ENCODE measurements at regions not wholly inside any gene's neighbourhood (a gene's known extent, or its start where the extent isn't known, plus 50 kb on each side); places are given as distances from the start of the nearest gene placed in this dataset.
"Not testable (repeated sequence)": the region's sequence is repeated elsewhere in the genome, so short reads cannot be mapped to it uniquely, and the experiment has no call there.

DNA sequence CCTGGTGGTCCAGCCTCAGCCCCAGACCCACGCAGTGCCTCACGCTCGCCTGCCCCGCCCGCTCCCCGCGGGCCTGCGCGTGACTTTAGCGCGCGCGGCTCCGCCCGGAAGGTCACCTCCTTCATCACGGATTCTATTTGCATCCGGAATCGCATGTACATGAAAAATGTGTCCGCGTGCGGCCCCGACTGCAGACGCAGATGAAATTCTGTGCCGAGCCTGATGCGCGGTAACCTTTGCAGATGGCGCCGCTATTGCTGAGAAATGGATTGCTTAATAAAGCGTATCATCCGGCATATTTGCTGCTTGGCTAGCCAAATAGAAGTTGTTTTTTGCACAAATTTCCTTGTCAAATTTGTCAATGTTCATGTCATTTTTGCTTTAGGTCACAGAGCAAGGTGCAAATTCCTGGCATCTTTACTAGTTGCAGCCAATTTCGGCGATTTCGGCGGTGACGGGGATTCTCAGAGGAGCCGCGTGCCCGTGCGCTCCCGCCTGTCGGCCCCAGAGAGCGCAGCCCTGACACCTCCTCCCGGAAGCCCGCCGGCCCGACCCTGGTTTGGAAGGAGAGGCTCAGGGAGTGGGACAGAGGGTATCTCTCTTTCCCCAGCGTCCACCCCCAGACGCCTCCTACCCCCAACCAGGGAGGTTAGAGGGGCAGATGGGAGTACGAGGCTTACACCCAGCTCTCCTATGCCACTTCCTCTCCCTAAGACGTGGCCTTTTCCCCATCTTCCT lies 85.9 kb upstream of the PAX2 start:
- peaks cover 17% of the 10 kb centered on the region for H3K4me1 Mint-ChIP-seq (ENCODE audit: low read depth)
- intact Hi-C loops (cut with micrococcal nuclease): loop anchor here (5.0 to 10.0 kb wide), 5 partner anchors 83 to 565 kb away; partner anchors contain the start of gene LBX1
- no peak overlapping the region for H3K27ac Mint-ChIP-seq
- no peak overlapping the region for H3K4me3 Mint-ChIP-seq (ENCODE audit: low read depth)
- peaks cover 8% of the 10 kb centered on the region for H3K36me3 Mint-ChIP-seq (ENCODE audit: low read depth)
- no peak for DNase-seq (ENCODE audit: low spot score)
- H3K9me3 Mint-ChIP-seq: no peaks in the 10 kb centered on the region
- H3K27me3 Mint-ChIP-seq (ENCODE audit: low read depth): peaks cover 73% of the 10 kb centered on the region

DNA sequence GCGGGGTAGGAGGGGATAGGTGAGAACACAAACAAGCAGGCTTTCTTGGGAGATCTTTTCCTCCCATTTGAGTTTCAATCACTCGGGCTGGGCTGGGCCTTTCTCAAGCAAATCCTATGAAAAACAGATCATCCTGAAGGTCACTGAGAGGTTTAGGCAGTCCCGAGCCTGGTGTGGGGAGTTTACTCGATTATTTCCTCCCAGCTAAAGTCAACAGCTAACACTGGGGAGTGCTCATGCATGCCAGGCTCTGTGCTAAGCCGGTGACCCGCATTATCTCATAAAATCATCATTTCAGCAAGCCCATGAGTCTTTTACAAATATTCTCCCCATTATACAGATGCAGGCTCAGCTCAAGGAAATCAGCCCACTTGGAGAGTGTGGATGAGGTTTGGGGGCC lies 85.0 kb upstream of the PAX2 start:
- intact Hi-C loops (cut with micrococcal nuclease): no loop called here
- Mint-ChIP-seq H3K4me1 (ENCODE audit: low read depth) (peaks cover 12% of the 10 kb centered on the region), H3K36me3 (ENCODE audit: low read depth) (peaks cover 6% of the 10 kb centered on the region), H3K27me3 (ENCODE audit: low read depth) (peaks cover 71% of the 10 kb centered on the region), H3K9me3 (no peaks in the 10 kb centered on the region), H3K27ac (no peak overlapping the region), H3K4me3 (ENCODE audit: low read depth) (no peak overlapping the region)
- no peak for DNase-seq (ENCODE audit: low spot score)

DNA sequence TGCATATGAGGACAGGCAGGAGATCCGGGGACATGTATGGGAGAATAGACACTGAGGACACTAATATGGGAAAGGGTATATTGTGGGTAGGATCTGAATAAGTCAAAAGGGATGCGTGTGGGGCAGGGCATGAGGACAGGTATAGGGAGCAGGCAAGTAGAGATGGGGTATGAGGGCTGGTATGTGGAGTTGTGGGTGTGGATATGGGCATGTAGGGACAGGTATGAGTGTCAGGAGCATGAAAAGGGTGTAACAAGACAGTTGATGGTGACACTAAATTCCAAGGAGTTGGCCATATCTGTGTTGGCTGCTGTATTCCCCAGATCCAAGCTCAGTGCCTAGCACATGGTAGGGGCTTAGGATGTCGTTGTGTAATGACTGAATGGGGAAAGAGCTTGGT lies 84.4 kb upstream of the PAX2 start:
- H3K27ac Mint-ChIP-seq: no peak overlapping the region
- peaks cover 65% of the 10 kb centered on the region for H3K27me3 Mint-ChIP-seq (ENCODE audit: low read depth)
- H3K9me3 Mint-ChIP-seq: no peaks in the 10 kb centered on the region
- intact Hi-C loops (cut with micrococcal nuclease): no loop called here
- peaks cover 6% of the 10 kb centered on the region for H3K4me1 Mint-ChIP-seq (ENCODE audit: low read depth)
- DNase-seq (ENCODE audit: low spot score): no peak
- H3K4me3 Mint-ChIP-seq (ENCODE audit: low read depth): no peak overlapping the region
- peaks cover under 1% of the 10 kb centered on the region for H3K36me3 Mint-ChIP-seq (ENCODE audit: low read depth)

DNA sequence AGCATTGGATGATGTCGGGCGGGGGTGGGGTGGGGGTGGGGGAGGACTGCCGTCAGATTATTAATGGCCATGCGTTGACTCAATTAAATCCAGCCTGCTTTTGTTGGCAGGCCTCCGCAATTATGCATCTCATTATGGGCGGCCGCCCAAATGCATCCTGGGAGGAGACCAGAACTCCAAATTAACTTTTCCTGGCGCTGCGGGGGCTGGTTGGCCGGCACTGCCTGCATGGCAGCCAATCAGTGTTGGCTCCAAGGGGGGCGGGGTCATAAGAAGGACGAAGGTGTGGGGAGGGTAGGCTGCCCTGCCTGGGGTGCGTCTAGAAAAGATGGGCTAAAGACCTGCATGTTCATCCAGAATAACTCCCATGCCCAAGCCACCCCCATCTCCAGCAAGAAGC lies 83.9 kb upstream of the PAX2 start:
- H3K9me3 Mint-ChIP-seq: no peaks in the 10 kb centered on the region
- peaks cover 6% of the 10 kb centered on the region for H3K4me1 Mint-ChIP-seq (ENCODE audit: low read depth)
- intact Hi-C loops (cut with micrococcal nuclease): no loop called here
- no peak overlapping the region for H3K4me3 Mint-ChIP-seq (ENCODE audit: low read depth)
- no peaks in the 10 kb centered on the region for H3K36me3 Mint-ChIP-seq (ENCODE audit: low read depth)
- peaks cover 64% of the 10 kb centered on the region for H3K27me3 Mint-ChIP-seq (ENCODE audit: low read depth)
- no peak overlapping the region for H3K27ac Mint-ChIP-seq
- no peak for DNase-seq (ENCODE audit: low spot score)

DNA sequence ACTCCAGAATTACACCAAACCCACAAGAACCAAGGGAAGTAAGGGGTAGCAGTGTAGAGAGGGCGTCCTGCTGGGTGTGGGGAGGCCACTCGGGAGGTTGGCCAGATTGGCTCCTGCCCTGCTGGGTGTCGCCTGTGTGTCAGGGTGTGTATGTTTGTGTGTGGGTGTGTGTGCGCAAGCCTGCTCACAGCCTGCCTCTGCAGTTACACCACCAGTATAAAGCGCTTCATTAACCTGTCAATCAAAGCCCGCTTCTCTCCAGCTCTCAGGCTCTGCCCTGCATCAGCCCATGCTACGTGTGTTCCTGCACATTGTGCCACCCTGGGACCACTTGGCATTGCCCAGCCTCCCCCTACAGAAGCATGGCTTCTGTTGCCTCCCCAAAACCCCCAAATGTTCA lies 83.3 kb upstream of the PAX2 start:
- no peak for DNase-seq (ENCODE audit: low spot score)
- Mint-ChIP-seq H3K9me3 (no peaks in the 10 kb centered on the region), H3K27ac (no peak overlapping the region), H3K27me3 (ENCODE audit: low read depth) (peaks cover 62% of the 10 kb centered on the region), H3K36me3 (ENCODE audit: low read depth) (no peaks in the 10 kb centered on the region), H3K4me3 (ENCODE audit: low read depth) (no peak overlapping the region), H3K4me1 (ENCODE audit: low read depth) (peaks cover 6% of the 10 kb centered on the region)
- intact Hi-C loops (cut with micrococcal nuclease): no loop called here

DNA sequence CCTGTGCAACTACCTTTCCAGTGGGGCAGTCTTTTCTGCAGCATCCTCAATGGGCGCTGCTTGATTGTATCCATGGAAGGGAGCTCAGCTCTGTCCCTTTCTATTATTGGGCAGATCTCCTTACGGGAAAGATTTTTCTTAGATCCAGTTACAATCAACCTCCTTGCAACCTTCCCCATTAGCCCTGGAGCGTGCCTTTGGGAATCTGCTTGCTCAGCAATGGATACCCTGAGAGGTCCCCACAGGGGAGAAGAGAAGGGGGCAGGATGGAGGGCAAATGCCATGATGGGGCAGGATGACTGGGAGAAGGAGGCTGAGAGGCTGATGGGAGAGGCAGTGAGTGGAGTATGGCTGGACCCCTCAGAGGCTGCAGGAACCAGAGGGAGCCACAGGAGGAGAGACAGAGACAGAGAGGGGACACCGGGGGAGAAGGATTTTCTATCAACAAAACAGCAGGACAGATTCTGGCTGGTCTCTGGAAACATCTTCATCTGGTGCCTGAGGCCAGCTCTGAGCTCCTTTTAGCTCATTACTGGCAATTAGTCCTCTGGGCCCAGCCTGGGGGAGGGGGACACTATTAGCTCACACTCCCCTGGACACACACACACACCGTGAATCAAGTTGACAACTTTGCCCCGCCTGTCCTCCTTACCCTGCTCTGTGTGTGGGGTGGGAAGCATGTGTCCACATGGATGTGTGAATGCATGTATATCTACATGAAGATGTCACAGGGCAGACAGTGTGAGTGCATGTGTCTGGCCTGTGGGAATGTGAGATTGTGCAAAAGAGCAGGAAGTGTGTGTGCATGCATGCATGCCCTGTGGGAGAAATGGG lies 80.8 kb upstream of the PAX2 start:
- intact Hi-C loops (cut with micrococcal nuclease): no loop called here
- Mint-ChIP-seq H3K4me3 (ENCODE audit: low read depth) (no peak overlapping the region), H3K27ac (no peak overlapping the region), H3K27me3 (ENCODE audit: low read depth) (peaks cover 55% of the 10 kb centered on the region), H3K4me1 (ENCODE audit: low read depth) (no peaks in the 10 kb centered on the region), H3K36me3 (ENCODE audit: low read depth) (no peaks in the 10 kb centered on the region), H3K9me3 (no peaks in the 10 kb centered on the region)
- no peak for DNase-seq (ENCODE audit: low spot score)

DNA sequence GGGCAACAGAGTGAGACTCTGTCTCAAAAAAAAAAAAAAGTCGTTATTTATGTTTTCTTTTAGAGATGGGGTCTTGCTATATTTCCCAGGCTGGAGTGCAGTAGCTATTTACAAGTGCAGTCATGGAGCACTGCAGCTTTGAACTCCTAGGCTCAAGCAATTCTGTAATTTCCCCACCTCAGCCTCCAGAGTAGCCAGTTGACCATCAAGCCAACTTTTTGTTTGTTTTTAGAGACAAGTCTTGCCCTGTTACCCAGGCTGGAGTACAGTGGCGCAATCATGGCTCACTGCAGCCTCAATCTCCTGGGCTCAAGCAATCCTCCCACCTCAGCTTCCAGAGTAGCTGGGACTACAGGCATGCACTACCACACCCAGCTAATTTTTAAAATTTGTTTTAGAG lies 78.7 kb upstream of the PAX2 start:
- DNase-seq (ENCODE audit: low spot score); H3K9me3 Mint-ChIP-seq; H3K36me3 Mint-ChIP-seq (ENCODE audit: low read depth); intact Hi-C loops (cut with micrococcal nuclease); H3K27ac Mint-ChIP-seq; H3K4me3 Mint-ChIP-seq (ENCODE audit: low read depth); H3K4me1 Mint-ChIP-seq (ENCODE audit: low read depth): not testable (repeated sequence)
- peaks cover 53% of the 10 kb centered on the region for H3K27me3 Mint-ChIP-seq (ENCODE audit: low read depth)

DNA sequence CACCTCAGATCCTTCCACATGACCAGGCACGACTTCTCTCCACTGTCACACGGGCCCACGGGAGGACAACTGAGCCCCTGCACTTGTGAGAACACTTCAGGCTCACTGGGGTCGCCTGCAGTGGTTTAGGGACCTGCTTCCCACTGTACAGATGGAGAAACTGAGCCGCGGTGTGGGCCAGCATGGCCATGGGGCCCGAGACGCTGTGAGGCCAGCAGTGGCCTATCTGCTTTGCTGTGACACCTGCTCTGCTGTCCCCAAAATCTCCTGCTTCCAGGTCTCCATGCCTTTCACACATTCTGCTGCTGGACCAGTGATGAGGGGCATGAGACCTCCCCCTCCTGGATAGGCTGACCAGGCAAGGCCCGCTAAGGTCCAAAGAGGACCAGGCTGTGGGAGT lies 75.8 kb upstream of the PAX2 start:
- Mint-ChIP-seq H3K27me3 (ENCODE audit: low read depth) (peaks cover 52% of the 10 kb centered on the region), H3K4me3 (ENCODE audit: low read depth) (no peak overlapping the region), H3K9me3 (no peaks in the 10 kb centered on the region), H3K4me1 (ENCODE audit: low read depth) (peaks cover 3% of the 10 kb centered on the region), H3K27ac (no peak overlapping the region), H3K36me3 (ENCODE audit: low read depth) (no peaks in the 10 kb centered on the region)
- no peak for DNase-seq (ENCODE audit: low spot score)
- intact Hi-C loops (cut with micrococcal nuclease): loop anchor here (5.0 kb wide), 2 partner anchors 73 to 203 kb away; no protein-coding TSS in a partner anchor

DNA sequence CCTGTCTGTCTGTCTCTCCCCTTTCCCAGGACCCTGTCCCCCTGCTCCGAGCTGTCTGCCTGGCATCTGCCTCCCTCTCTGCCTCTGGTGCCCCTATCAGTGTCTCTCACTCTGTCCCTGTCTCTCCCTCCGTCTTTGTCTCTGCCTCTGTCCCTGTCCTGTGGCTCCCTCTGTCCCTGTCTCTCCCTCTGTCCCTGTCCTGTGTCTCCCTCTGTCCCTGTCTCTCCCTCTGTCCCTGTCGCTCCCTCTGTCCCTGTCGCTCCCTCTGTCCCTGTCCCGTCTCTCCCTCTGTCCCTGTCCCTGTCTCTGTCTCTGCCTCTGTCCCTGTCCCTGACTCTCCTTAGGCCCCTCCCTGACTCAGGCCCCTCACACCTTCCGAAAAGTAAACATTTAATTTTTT lies 75.0 kb upstream of the PAX2 start:
- Mint-ChIP-seq H3K27me3 (ENCODE audit: low read depth) (peaks cover 49% of the 10 kb centered on the region), H3K36me3 (ENCODE audit: low read depth) (no peaks in the 10 kb centered on the region), H3K27ac (no peak overlapping the region), H3K4me3 (ENCODE audit: low read depth) (no peak overlapping the region), H3K4me1 (ENCODE audit: low read depth) (peaks cover 3% of the 10 kb centered on the region), H3K9me3 (no peaks in the 10 kb centered on the region)
- intact Hi-C loops (cut with micrococcal nuclease): loop anchor here (5.0 kb wide), 2 partner anchors 72 to 202 kb away; no protein-coding TSS in a partner anchor
- DNase-seq (ENCODE audit: low spot score): no peak

DNA sequence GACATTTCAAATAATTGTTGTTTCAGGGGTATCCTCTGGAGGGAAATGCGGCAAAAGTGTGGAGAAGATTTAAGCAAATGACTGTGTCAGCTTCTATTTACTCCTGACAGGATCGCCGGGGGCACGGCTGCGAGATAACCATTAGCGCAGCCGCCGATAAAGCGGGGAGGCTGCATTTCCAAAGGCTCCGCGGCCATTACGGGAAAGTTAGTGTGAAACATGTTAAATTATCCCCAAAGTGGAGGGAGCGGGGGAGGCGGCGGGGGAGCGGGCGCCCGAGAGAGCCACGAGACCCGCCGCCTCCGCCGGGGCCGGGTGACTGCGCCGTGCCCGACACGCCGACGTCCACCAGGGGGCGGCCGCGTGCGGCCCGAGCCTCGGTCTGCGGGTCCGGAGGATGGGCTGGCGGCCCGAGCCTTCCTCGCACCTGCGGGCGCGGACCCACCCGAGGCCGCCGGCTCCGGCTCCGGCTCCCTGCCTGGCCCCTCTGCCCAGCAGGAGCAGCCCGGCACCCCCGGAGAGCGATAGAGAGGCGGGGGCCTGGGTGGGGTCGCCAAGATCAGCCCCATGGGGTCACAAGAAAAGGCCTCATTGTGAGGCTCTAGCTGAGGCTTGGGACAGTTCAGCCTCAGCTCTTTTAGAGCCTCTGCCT lies 74.4 kb upstream of the PAX2 start:
- Mint-ChIP-seq H3K36me3 (ENCODE audit: low read depth) (no peaks in the 10 kb centered on the region), H3K4me3 (ENCODE audit: low read depth) (peak overlapping the region; percentile 39), H3K27me3 (ENCODE audit: low read depth) (peaks cover 49% of the 10 kb centered on the region), H3K9me3 (no peaks in the 10 kb centered on the region), H3K27ac (no peak overlapping the region), H3K4me1 (ENCODE audit: low read depth) (peaks cover 3% of the 10 kb centered on the region)
- intact Hi-C loops (cut with micrococcal nuclease): loop anchor here (5.0 kb wide), 2 partner anchors 71 to 201 kb away; no protein-coding TSS in a partner anchor
- peak; percentile 54 for DNase-seq (ENCODE audit: low spot score)

DNA sequence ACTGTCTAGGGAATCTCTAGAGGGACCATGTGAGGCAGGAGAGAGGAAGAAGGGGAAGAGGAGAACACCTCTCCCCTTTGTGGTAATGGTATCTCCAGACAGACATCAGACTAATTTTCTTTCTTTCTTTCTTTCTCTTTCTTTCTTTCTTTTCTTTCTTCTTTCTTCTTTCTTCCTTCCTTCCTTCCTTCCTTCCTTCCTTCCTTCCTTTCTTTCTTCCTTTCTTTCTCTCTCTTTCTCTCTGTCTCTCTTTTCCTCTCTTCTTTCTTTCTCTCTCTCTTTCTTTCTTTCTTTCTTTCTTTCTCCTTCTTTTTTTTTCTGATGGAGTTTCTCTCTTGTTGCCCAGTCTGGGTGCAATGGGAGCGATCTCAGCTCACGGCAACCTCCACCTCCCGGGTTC lies 73.2 kb upstream of the PAX2 start:
- Mint-ChIP-seq H3K36me3 (ENCODE audit: low read depth) (no peaks in the 10 kb centered on the region), H3K27ac (no peak overlapping the region), H3K4me3 (ENCODE audit: low read depth) (no peak overlapping the region), H3K4me1 (ENCODE audit: low read depth) (peaks cover 3% of the 10 kb centered on the region), H3K27me3 (ENCODE audit: low read depth) (peaks cover 52% of the 10 kb centered on the region), H3K9me3 (no peaks in the 10 kb centered on the region)
- DNase-seq (ENCODE audit: low spot score): no peak
- intact Hi-C loops (cut with micrococcal nuclease): loop anchor here (5.0 kb wide), 2 partner anchors 70 to 200 kb away; no protein-coding TSS in a partner anchor

DNA sequence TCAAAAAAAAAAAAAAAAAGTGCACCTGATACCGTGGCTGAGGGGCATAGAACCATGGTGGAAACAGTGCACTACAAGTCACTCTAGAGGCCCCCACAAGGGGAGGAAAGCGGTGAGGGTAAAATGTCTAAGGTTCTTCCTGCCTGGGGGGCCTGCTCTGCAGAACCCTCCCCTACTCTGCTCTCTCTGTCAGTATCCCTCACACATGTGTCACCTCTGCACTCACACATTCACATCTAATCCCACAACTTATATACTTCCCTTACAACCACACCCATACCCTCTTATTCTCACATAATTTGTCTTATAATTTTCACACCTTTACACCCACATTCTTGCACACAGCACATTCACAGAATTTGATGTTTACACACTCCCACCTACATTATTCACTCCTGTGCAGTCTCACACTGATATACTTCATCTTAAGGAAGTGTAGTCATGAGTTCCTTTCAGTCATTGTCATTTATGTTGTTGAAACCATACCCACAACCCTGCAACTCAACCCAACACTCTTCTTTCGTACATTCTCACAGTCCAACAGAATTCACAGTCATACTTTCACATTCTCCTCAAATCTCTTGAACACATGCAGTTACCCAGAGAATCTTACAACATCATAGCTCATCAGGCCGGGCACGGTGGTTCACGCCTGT lies 68.0 kb upstream of the PAX2 start:
- Mint-ChIP-seq H3K36me3 (ENCODE audit: low read depth) (no peaks in the 10 kb centered on the region), H3K9me3 (no peaks in the 10 kb centered on the region), H3K27me3 (ENCODE audit: low read depth) (peaks cover 44% of the 10 kb centered on the region), H3K4me1 (ENCODE audit: low read depth) (no peaks in the 10 kb centered on the region), H3K4me3 (ENCODE audit: low read depth) (no peak overlapping the region), H3K27ac (no peak overlapping the region)
- DNase-seq (ENCODE audit: low spot score): no peak
- intact Hi-C loops (cut with micrococcal nuclease): no loop called here
